C4-2B (cell line): ENCODE measurements at regions not wholly inside any gene's neighbourhood (a gene's known extent, or its start where the extent isn't known, plus 50 kb on each side); places are given as distances from the start of the nearest gene placed in this dataset.

Source experiments
- CTCF ChIP-seq: fragments of 450-650 bp; conservative IDR thresholded peaks from 2 replicates; pipeline ENCODE4 v1.5.1; 2017; ENCODE audit warnings: mild to moderate bottlenecking
- ZFX ChIP-seq: fragments of 450-650 bp; IDR thresholded peaks from 2 replicates; pipeline ENCODE4 v1.6.1; 2017

GRCh38 chr6:146909886-146910285, 294.3 kb upstream of the STXBP5 start:
- no peak for TF ChIP-seq CTCF
- TF ChIP-seq ZFX = no peak
